Transverse colon (tissue), 4 donors: ENCODE measurements at regions not wholly inside any gene's neighbourhood (a gene's known extent, or its start where the extent isn't known, plus 50 kb on each side); places are given as distances from the start of the nearest gene placed in this dataset.

Experiments
- DNase-seq: peaks from one replicate; pipeline ENCODE4 v3.0.0-alpha.2; 2019
- H3K27ac ChIP-seq, 4 donors: fragments of 200-600 bp; sonication (generic); 2 replicates each; pipeline ENCODE4 v1.5.1; 2016 to 2018; ENCODE audit warnings: inconsistent platforms in 4 of 4
- H3K27me3 ChIP-seq: fragments of 200-600 bp; sonication (generic); 2 replicates; pipeline ENCODE4 v1.5.1; 2017; ENCODE audit warnings: inconsistent platforms
- H3K36me3 ChIP-seq, 4 donors: fragments of 200-600 bp; sonication (generic); 2 replicates each; pipeline ENCODE4 v1.5.1; 2017 to 2019; ENCODE audit warnings: inconsistent platforms in 4 of 4
- H3K4me1 ChIP-seq, 4 donors: fragments of 200-600 bp; sonication (generic); 2 replicates each; pipeline ENCODE4 v1.5.1; 2017 to 2020; ENCODE audit warnings: inconsistent platforms in 4 of 4
- H3K4me3 ChIP-seq, 4 donors: fragments of 200-600 bp; sonication (generic); 1 replicate in 1 of 4; 2 replicates in 3 of 4; pipeline versions ENCODE4 v1.5.1 to v1.6.1; 2017 to 2019; ENCODE audit warnings: inconsistent platforms in 4 of 4
- H3K9me3 ChIP-seq, 2 donors: fragments of 200-600 bp; sonication (generic); 2 replicates each; pipeline ENCODE4 v1.5.1; 2017 to 2019; ENCODE audit warnings: inconsistent platforms in 2 of 2
- EP300 ChIP-seq: sonication (generic); formaldehyde crosslinking; IDR thresholded peaks from one replicate; pipeline ENCODE4 v1.6.1; 2017; ENCODE audit warnings: antibody characterized with exemption, low read depth
- POLR2A ChIP-seq: fragments of 450-650 bp; IDR thresholded peaks from one replicate; pipeline ENCODE4 v1.6.1; 2016; ENCODE audit warnings: antibody characterized with exemption, mild to moderate bottlenecking, moderate library complexity
- POLR2AphosphoS5 ChIP-seq, 3 donors: sonication (generic); formaldehyde crosslinking; IDR thresholded peaks; one replicate each; pipeline ENCODE4 v1.6.1; 2016; ENCODE audit warnings: antibody characterized with exemption in 3 of 3
- WGBS, 2 donors: methylation state at CpG; one replicate each; pipeline ENCODE4 v1.1.5; 2018; ENCODE audit warnings: low coverage in 1 of 2; 5-methylcytosine and 5-hydroxymethylcytosine counted together
- in situ Hi-C, 4 donors: fragments of 200-750 bp; cut with MboI; loops; one replicate each; pipeline versions ENCODE4 v1.15.0 to v1.15.1; 2017; ENCODE audit warnings: low sequenced_read_pairs in 3 of 4, low pct_ligation_motif_present in 1 of 4, low pct_unique_long_range_greater_than_20kb in 1 of 4
- intact Hi-C: fragments of 100-400 bp; cut with DNase I; formaldehyde crosslinking; loops from one replicate; pipeline ENCODE4 v1.15.1; 2023; ENCODE audit warnings: low total_unique reads
- TF ChIP-seq, protein P1 (sequence below), 5 experiments: fragments of 200-600 bp in 3 of 5; fragments of 450-650 bp in 2 of 5; sonication (generic) in 3 of 5; IDR thresholded peaks; 1 replicate in 2 of 5; 2 replicates in 3 of 5; pipeline ENCODE4 v1.5.1; 2016 to 2017; ENCODE audit warnings: antibody characterized with exemption in 5 of 5, inconsistent platforms in 3 of 5, mild to moderate bottlenecking in 2 of 5, moderate library complexity in 1 of 5

DNA sequence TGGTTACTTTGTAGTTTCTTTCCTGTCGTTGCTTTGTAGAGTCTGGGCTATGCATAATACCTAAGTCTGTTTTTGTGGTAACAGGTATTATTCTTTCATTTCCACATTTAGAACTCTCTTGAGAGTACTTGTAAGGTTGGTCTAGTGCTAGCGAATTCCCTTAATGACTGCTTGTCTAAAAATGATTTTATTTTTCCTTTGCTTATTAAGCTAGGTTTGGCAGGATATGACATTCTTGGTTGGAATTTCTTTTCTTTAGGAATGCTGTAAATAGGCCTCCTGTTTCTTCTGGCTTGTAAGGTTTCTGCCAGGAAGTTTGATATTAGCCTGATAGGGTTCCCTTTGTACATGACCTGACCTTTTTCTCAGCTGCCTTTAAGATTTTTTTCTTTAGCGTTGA is 70.1 kb upstream of the SGO1 start:
- Histone ChIP-seq H3K9me3 (no peaks in the 10 kb centered on the region), H3K27me3 (no peaks in the 10 kb centered on the region), H3K36me3 (no peaks in the 10 kb centered on the region), H3K27ac (no peak overlapping the region), H3K4me3 (no peak overlapping the region), H3K4me1 (no peaks in the 10 kb centered on the region)
- TF ChIP-seq POLR2A: no peak
- no peak for TF ChIP-seq POLR2AphosphoS5 (IDR thresholded peaks at IDR 0.05)
- TF ChIP-seq EP300: no peak
- TF ChIP-seq, protein P1, sequence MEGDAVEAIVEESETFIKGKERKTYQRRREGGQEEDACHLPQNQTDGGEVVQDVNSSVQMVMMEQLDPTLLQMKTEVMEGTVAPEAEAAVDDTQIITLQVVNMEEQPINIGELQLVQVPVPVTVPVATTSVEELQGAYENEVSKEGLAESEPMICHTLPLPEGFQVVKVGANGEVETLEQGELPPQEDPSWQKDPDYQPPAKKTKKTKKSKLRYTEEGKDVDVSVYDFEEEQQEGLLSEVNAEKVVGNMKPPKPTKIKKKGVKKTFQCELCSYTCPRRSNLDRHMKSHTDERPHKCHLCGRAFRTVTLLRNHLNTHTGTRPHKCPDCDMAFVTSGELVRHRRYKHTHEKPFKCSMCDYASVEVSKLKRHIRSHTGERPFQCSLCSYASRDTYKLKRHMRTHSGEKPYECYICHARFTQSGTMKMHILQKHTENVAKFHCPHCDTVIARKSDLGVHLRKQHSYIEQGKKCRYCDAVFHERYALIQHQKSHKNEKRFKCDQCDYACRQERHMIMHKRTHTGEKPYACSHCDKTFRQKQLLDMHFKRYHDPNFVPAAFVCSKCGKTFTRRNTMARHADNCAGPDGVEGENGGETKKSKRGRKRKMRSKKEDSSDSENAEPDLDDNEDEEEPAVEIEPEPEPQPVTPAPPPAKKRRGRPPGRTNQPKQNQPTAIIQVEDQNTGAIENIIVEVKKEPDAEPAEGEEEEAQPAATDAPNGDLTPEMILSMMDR (IDR thresholded peaks at IDR 0.05): no peak
- in situ Hi-C loops: no loop called here
- DNase-seq: no peak
- intact Hi-C loops: no loop called here
- WGBS, 2 donors: 61% methylated on average over 3 of the region's 3 CpGs

DNA sequence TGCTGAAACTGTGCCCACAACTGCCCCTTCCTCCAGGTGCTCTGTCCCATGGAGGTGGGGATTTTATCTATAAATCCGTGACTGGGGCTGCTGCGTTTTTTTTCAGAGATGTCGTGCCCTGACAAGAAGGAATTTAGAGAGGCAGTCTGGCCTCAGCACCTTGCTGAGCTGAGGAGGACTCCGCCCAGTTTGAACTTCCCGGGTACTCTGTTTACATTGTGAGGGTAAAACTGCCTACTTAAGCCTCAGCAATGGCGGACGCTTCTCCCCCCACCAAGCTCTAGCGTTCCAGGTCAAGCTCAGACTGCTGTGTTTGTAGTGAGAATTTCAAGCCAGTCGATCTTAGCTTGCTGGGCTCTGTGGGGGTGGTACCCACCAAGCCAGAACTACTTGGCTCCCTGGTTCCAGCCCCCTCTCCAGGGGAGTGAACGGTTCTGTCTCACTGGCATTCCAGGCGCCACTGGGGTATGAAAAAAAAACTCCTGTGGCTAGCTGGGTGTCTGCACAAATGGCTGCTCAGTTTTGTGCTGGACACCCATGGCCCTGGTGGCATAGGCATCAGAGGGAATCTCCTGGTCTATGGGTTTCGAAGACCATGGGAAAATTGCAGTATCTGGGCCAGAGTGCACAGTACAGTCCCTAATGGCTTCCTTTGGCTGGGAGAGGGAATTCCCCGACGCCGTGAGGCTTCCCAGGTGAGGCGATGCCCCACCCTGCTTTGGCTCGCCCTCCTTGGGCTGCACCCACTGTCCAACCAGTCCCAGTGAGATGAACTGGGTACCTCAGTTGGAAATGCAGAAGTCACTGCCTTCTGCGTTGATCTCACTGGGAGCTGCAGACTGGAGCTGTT is 68.5 kb upstream of the SGO1 start:
- Histone ChIP-seq H3K4me3 (no peak overlapping the region), H3K4me1 (no peaks in the 10 kb centered on the region), H3K36me3 (no peaks in the 10 kb centered on the region), H3K9me3 (no peaks in the 10 kb centered on the region), H3K27ac (no peak overlapping the region), H3K27me3 (no peaks in the 10 kb centered on the region)
- 80 to 100% methylated on average over 1 to 18 of the region's 18 CpGs for WGBS, 2 donors
- in situ Hi-C loops: no loop called here
- TF ChIP-seq POLR2A (no peak), EP300 (no peak), POLR2AphosphoS5 (IDR thresholded peaks at IDR 0.05) (no peak)
- TF ChIP-seq, protein P1 (IDR thresholded peaks at IDR 0.05): no peak
- intact Hi-C loops: no loop called here
- DNase-seq: no peak

DNA sequence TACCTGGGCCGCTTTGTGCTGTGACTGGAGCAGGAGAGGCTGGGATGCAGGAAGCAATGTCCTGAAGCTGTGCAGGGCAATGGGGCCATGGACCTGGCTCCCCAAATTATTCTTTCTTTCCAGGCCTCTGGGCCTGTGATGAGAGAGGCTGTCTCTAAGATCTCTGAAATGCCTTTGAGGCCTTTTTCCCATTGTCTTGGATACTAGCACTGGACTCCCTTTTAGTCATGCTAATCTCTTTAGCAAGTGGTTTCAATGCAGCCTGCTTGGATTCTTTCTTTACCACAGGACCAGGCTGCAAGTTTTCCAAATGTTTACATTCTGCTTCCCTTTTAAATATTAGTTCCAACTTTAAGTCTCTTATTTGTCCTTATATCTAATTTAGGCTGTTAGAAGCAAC is 64.8 kb upstream of the SGO1 start:
- no peak overlapping the region for H3K27ac ChIP-seq
- in situ Hi-C loops: no loop called here
- H3K4me3 ChIP-seq: no peak overlapping the region
- no peaks in the 10 kb centered on the region for H3K36me3 ChIP-seq
- no peaks in the 10 kb centered on the region for H3K4me1 ChIP-seq
- no peak for DNase-seq
- 87 to 100% methylated on average over 1 of the region's 1 CpG for WGBS, 2 donors
- TF ChIP-seq POLR2A: no peak
- TF ChIP-seq EP300: no peak
- no peak for TF ChIP-seq POLR2AphosphoS5 (IDR thresholded peaks at IDR 0.05)
- TF ChIP-seq, protein P1 (IDR thresholded peaks at IDR 0.05): no peak
- H3K27me3 ChIP-seq: no peaks in the 10 kb centered on the region
- intact Hi-C loops: no loop called here
- no peaks in the 10 kb centered on the region for H3K9me3 ChIP-seq

DNA sequence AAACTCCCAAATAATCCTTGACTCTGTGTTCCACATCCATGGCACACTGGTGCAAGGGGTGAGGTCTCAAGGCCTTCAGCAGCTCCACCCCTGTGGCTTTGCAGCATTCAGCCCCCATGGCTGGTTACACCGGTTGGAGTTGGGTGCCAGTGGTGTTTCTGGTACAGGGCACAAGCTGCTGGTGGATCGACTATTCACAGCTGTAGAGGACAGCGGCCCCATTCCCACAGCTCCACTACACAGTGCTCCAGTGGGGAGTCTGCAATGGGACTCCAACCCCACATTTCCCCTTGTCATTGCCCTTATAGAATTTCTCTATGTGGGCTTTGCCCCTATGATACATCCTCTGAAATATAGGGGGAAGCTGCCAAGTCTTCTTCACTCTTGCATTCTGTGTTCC is 64.3 kb upstream of the SGO1 start:
- TF ChIP-seq, protein P1 (IDR thresholded peaks at IDR 0.05): no peak
- no peak for TF ChIP-seq POLR2A
- TF ChIP-seq EP300: no peak
- no peak for TF ChIP-seq POLR2AphosphoS5 (IDR thresholded peaks at IDR 0.05)
- no peaks in the 10 kb centered on the region for H3K36me3 ChIP-seq

More for the DNA sequence above, 64.3 kb upstream of the SGO1 start:
- no peaks in the 10 kb centered on the region for H3K4me1 ChIP-seq
- WGBS, 2 donors: 95% methylated on average over 3 of the region's 3 CpGs; no CpG with 5 or more reads in 1 of the 2 donors
- in situ Hi-C loops (no loop called here), intact Hi-C loops (no loop called here)
- DNase-seq: no peak
- H3K9me3 ChIP-seq: no peaks in the 10 kb centered on the region
- H3K4me3 ChIP-seq: no peak overlapping the region
- no peaks in the 10 kb centered on the region for H3K27me3 ChIP-seq
- no peak overlapping the region for H3K27ac ChIP-seq
